ENCODE measurements at regions not wholly inside any gene's neighbourhood (a gene's known extent, or its start where the extent isn't known, plus 50 kb on each side); places are given as distances from the start of the nearest gene placed in this dataset.

- TF ChIP-seq YY1 (IDR thresholded peaks at IDR 0.05; ENCODE audit: low read depth) (no peak), ZBTB7A (IDR thresholded peaks at IDR 0.05; ENCODE audit: low read depth) (no peak), NFIC (IDR thresholded peaks at IDR 0.05) (no peak), EGR1 (IDR thresholded peaks at IDR 0.05) (no peak), EP300 (IDR thresholded peaks at IDR 0.05; ENCODE audit: borderline replicate concordance) (no peak), FOXM1 (IDR thresholded peaks at IDR 0.05; ENCODE audit: borderline replicate concordance, low read depth) (no peak), TCF12 (IDR thresholded peaks at IDR 0.05; ENCODE audit: low read depth) (no peak)
These were observed 208.6 kb downstream of the BLID start for GRCh38 chr11:121907379-121907778.

GRCh38 chr11:121904148-121904547, 211.9 kb downstream of the BLID start:
- TF ChIP-seq TAF1 (IDR thresholded peaks at IDR 0.05; ENCODE audit: low read depth), result no peak
- TF ChIP-seq MAX (IDR thresholded peaks at IDR 0.05), result no peak
- no peak for TF ChIP-seq REST (IDR thresholded peaks at IDR 0.05; ENCODE audit: low read depth)
- TF ChIP-seq TEAD4 (IDR thresholded peaks at IDR 0.05), result no peak
- no peak for TF ChIP-seq ZBTB7A (IDR thresholded peaks at IDR 0.05; ENCODE audit: low read depth)
- no peak for TF ChIP-seq NFIC (IDR thresholded peaks at IDR 0.05)
- no peak for TF ChIP-seq USF1 (IDR thresholded peaks at IDR 0.05)
- TF ChIP-seq EGR1 (IDR thresholded peaks at IDR 0.05), result no peak

- peak; percentile 74 for TF ChIP-seq REST (IDR thresholded peaks at IDR 0.05; ENCODE audit: low read depth)
- TF ChIP-seq EP300 (IDR thresholded peaks at IDR 0.05; ENCODE audit: borderline replicate concordance), result no peak
These were observed 214.1 kb downstream of the BLID start for GRCh38 chr11:121901886-121902285.

GRCh38 chr11:121899520-121899919, 216.5 kb downstream of the BLID start:
- TF ChIP-seq MAX (IDR thresholded peaks at IDR 0.05), result no peak
- TF ChIP-seq ZBTB7A (IDR thresholded peaks at IDR 0.05; ENCODE audit: low read depth), result no peak
- TF ChIP-seq TEAD4 (IDR thresholded peaks at IDR 0.05), result no peak
- TF ChIP-seq USF1 (IDR thresholded peaks at IDR 0.05), result no peak
- no peak for TF ChIP-seq NFIC (IDR thresholded peaks at IDR 0.05)
- no peak for TF ChIP-seq TAF1 (IDR thresholded peaks at IDR 0.05; ENCODE audit: low read depth)
- no peak for TF ChIP-seq EP300 (IDR thresholded peaks at IDR 0.05; ENCODE audit: borderline replicate concordance)
- TF ChIP-seq EGR1 (IDR thresholded peaks at IDR 0.05), result no peak
- TF ChIP-seq TCF12 (IDR thresholded peaks at IDR 0.05; ENCODE audit: low read depth), result no peak
- no peak for TF ChIP-seq CEBPB (IDR thresholded peaks at IDR 0.05)

GRCh38 chr11:121898903-121899302, 217.1 kb downstream of the BLID start:
- TF ChIP-seq ZBTB7A (IDR thresholded peaks at IDR 0.05; ENCODE audit: low read depth) (no peak), NFIC (IDR thresholded peaks at IDR 0.05) (no peak), TEAD4 (IDR thresholded peaks at IDR 0.05) (no peak), CREB1 (IDR thresholded peaks at IDR 0.05; ENCODE audit: low read depth) (no peak), USF1 (IDR thresholded peaks at IDR 0.05) (no peak), FOXM1 (IDR thresholded peaks at IDR 0.05; ENCODE audit: borderline replicate concordance, low read depth) (no peak), RAD21 (IDR thresholded peaks at IDR 0.05; ENCODE audit: low read depth) (no peak), CEBPB (IDR thresholded peaks at IDR 0.05) (no peak), MAX (IDR thresholded peaks at IDR 0.05) (no peak), REST (IDR thresholded peaks at IDR 0.05; ENCODE audit: low read depth) (no peak), TAF1 (IDR thresholded peaks at IDR 0.05; ENCODE audit: low read depth) (no peak), EP300 (IDR thresholded peaks at IDR 0.05; ENCODE audit: borderline replicate concordance) (no peak), EGR1 (IDR thresholded peaks at IDR 0.05) (no peak), YY1 (IDR thresholded peaks at IDR 0.05; ENCODE audit: low read depth) (no peak), TCF12 (IDR thresholded peaks at IDR 0.05; ENCODE audit: low read depth) (no peak)
